HG03520 (cell line): ENCODE measurements at regions not wholly inside any gene's neighbourhood (a gene's known extent, or its start where the extent isn't known, plus 50 kb on each side); places are given as distances from the start of the nearest gene placed in this dataset.

Source experiments
- ATAC-seq: cut with Tn5 transposase; IDR thresholded peaks from one replicate; pipeline ENCODE4 v1.9.1; 2021; ENCODE audit warnings: mild to moderate bottlenecking, moderate library complexity; ENCODE audit not compliant: unreplicated experiment

GRCh38 chr4:151998723-151999122 is 237.9 kb upstream of the GATB start:
- ATAC-seq, result no peak

- ATAC-seq, result no peak
Observed at GRCh38 chr4:151997461-151997860, 236.7 kb upstream of the GATB start.

GRCh38 chr4:151994429-151994828 is 233.6 kb upstream of the GATB start:
- ATAC-seq, result no peak

DNA sequence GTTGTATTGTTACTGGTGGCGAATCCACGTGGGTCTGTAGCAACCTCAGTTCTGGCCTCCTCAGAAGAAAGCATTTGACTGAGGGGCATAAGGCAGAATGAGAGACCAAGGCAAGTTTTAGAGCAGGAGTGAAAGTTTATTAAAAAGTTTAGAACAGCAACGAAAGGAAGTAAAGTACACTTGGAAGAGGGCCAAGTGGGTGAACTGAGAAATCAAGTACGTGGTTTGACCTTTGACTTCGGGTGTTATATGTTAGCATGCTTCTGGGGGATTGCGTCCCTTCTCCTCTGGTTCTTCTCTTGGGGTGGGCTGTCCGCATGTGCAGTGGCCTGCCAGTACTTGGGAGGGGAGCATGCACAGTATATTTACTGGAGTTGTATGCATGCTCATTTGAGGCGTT is 232.7 kb upstream of the GATB start:
- ATAC-seq, result no peak

DNA sequence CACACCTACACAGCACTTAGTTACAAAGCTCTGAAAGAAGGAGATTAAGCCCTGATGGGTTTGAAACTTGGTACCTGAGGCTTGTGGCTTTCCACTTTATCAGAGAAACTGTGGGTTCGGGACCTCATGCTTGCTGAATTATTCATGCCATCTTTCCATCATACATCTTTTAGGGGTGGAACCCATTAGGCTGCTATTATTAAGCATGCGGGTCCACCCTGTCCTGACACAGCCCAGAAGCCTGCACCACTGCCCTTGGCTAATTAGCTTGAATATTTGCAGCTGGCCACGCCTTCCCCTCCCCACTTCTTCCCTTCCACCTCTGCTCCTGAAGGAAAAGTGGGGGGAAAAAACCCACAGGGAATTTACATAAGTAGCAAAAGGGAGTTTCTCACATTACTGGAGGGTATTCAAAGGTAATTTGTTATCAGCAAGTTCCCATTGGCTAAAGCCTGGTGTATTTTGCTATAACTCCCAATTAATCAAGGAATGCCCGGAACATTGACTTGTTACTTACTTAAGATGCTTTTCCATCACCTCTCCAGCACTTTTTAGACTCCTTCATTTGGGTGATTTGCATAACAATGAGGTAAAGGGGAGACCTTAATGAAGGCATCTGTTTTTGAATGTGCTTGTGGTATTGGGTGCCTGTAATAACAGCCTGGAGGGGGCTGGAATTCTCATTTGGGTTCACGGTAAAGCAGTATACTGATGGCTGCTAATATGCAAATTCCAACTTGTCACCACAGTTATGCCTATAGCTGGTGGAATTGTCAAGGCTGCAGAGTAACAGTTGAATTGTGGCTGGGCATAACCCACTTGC is 231.7 kb upstream of the GATB start:
- ATAC-seq, result no peak

DNA sequence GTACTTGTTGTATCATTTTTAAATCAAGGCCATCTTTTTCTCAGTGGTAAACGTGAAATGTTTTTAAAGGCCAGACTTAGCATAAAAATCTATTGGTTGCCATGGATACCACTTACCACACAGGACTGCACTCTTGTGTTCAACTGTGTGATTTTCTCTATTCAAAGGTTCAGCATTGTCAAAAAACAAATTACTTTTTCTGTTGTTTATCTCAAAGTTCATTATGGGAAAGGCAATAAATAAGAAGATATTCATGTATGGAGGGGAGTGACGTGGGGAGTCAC is 231.0 kb upstream of the GATB start:
- no peak for ATAC-seq

DNA sequence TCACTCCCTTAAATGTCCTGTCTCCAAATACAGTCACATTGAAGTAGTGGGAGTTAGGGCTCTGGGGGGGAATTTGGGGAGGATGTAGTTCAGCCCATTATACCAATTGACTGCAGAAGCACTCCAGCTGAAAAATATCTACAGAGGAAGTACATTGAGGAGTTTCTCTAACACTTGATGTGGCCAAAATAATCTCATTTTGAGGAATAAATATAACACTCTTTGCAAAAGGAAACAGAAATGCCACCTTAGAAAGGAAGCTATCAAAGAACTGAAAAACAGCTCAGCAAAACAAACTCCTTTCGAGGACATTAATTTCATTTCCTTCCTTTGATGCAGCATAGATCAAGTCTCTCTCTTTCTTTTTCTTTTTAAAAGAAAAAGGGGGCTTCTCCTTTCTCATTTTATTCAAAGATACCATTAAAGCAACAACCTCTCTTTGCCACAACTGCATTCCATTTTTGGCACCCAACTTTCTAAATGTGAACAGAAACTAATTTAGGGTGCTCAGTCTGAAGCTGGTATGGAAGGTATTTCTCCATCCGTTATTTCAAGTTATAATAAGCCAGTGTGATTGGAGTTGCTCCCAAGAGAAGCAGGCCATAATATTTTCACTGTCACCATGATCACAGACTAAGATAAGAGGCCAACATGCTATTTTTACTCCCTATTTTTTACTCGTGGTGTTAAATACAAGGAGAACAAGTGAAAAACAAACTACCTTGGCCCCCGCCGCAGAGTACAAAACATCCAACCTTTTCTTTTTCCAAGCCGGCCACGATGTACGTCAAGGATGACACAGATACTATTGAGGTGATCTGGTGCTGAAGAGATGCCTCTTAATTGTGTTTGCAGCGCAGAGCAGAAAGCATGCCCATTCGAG is 230.4 kb upstream of the GATB start:
- ATAC-seq, result no peak

DNA sequence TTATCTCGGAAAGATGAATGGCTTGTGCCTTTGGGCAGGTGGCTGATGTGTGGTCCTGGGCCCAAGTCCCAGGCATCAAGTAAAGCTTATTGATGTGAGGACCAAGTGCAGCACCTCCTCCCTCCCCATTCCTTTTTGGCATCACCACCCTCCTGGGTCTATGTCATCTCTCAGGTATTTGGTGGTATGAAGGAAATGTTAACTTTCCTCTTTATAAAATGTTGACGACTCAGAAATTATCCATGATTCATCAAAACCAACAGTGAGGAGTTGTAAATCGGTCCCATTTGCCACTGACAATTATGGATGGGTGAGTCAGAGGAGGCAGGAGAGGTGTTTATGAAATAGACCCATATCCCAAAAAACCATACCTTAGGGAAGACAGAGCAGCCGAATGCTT is 229.4 kb upstream of the GATB start:
- no peak for ATAC-seq

GRCh38 chr4:151988591-151988990 is 227.8 kb upstream of the GATB start:
- no peak for ATAC-seq

GRCh38 chr4:151987606-151988005 is 226.8 kb upstream of the GATB start:
- no peak for ATAC-seq

- ATAC-seq, result no peak
Observed at GRCh38 chr4:151983854-151984253, 223.0 kb upstream of the GATB start.

DNA sequence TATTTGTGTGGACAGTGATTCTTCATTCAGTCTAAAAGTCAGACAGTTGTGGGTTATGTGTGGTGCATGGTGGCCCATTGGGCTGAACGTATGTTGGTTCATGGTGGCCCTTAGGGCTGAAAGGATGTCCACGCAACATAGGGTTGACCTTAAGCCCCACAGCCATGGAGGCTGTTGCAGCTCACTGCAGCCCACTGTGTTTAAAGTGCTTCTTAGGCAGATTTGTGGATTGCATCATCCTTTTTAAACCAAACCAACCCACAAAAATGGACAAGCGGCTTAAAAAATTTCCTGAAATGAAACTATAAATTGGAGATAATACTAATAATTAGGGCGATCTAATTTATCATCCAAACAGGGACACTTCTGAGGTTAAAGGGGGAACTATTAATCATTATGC is 219.0 kb upstream of the GATB start:
- no peak for ATAC-seq

GRCh38 chr4:151968643-151969042 is 207.8 kb upstream of the GATB start:
- ATAC-seq, result no peak

DNA sequence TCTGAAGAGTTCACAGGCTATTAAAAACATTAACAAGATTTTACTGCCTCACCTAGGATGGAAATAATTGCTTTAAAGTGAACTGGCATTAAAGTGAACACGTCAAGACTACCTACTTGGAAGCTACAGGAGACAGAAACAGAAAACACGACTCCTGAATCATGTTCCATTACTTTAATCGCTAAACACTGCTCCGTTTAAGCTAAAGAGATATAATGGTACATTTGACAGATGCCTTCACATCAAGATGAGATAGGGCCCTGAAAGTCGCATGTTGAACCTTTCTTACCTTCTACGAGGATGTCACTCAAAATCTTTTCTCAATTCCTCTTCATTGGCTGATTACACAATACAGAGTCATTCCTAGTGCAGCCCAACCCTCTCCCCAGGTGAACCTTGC is 206.3 kb upstream of the GATB start:
- ATAC-seq, result no peak

DNA sequence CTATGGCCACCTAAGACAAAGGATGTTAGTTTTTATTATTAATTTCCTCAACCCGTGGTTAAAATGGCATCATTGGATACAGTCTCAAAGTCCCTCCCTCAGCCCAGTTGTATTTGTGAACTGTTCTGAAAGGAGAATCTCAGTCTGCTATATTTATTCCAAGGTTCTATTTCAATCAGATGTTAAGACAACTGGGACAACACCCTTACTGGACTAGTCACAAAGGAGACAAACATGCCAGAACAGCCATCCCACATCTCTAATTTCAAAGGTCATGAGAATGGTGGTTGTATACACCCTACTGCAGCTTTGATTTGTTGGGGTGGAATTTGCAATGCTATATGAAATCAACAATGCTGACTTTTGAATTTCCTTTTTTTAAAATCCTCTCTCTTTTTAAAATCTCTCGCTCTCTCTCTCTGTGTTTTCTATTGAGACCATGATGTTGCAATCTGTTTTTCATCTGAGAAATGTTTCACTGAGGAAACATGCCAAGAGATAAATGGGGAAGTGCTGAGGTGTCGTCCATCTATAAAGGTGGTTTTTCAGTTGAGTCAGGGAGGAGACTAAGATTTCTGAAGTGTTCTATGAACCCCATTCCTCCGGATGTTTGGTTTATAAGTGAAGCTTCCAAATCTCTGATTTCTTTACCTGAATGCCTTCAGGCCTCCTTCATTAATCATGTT is 201.5 kb upstream of the GATB start:
- ATAC-seq, result no peak

DNA sequence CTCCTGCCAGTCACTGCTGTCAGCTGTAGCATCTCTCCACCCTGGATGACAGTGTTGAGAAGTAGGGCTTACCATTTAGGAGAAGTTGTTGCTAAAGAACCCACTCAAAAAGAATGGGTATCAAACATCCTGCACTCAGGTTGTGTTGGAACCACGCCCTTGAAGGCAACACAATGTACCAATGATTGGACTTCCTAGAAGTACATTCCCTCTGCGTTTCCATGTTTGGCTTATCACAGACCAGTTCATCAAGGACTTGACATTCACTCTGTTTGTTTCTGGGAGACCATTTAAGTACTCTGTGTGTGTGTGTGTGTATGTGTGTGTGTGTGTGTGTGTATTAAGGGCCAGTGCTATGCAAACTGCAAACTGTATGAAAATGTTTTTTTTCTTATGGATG is 200.6 kb upstream of the GATB start:
- ATAC-seq, result no peak

- no peak for ATAC-seq
Observed at GRCh38 chr4:151960449-151961230, 199.8 kb upstream of the GATB start.

- no peak for ATAC-seq
Observed at GRCh38 chr4:151957153-151957552, 196.3 kb upstream of the GATB start.

GRCh38 chr4:151955721-151956380 is 195.0 kb upstream of the GATB start:
- ATAC-seq, result no peak

DNA sequence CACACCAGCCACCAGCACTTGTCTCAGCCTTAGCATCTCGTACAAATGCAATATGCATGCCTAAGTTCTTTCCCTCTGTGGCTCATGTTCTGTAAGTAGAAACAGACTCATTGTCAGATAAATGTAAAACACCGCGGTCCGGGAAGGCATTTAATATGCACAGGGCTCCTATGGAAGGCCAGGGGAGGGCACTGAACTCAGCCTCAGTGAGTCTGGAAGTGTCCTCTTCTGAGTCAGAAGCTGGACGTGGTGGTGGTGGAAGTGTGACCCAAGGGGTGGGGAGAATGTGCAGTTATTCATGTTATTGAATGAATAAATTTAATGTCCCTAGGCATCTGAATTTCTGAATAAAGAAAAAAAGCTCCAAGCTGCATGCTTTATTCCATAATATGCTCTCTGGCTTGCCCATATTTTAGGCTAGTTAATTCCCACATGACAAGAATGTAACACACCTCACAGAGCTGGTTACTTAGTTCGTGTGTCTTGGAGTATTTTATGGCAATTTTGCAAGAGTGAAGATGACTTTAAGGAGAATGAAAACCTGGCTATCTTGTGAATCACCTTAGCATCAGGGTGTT is 193.1 kb upstream of the GATB start:
- no peak for ATAC-seq
